ENCODE measurements at regions not wholly inside any gene's neighbourhood (a gene's known extent, or its start where the extent isn't known, plus 50 kb on each side); places are given as distances from the start of the nearest gene placed in this dataset.

DNA sequence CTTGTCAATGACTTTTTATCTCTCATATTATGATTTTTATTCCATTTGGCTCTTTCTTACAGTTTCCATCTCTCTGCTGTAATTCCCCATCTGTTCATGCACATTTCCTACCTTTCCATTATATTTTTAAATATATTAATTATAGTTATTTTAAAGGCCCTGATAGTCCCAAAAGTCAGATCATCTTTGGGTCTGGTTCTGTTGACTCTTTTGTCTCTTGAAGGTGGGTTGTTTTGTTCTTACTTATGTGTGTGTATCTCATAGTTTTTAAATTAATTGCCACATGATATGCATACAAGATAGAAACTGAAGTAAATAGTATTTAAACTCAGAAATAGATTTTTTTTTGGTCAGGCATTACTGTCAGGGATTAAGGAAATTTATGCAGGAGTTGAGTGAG lies 178.0 kb upstream of the AJAP1 start:
- TF ChIP-seq POLR2A (IDR thresholded peaks at IDR 0.05; ENCODE audit: low read length) (no peak), GATA1 (IDR thresholded peaks at IDR 0.05; ENCODE audit: low read depth, low read length) (no peak)

Measured in erythroblast (primary cell).